GM23338 (cell line): ENCODE measurements at regions not wholly inside any gene's neighbourhood (a gene's known extent, or its start where the extent isn't known, plus 50 kb on each side); places are given as distances from the start of the nearest gene placed in this dataset.

Experiments used
- ATAC-seq: fragments of 200-7000 bp; cut with Tn5 transposase; 3 replicates; pipeline ENCODE4 v1.9.1; 2020
- DNase-seq: peaks from one replicate; pipeline ENCODE4 v3.0.0-alpha.2; 2015; ENCODE audit warnings: low spot score
- H2AFZ ChIP-seq: fragments of 200-600 bp; sonication (generic); 2 replicates; pipeline ENCODE4 v1.8.0; 2016; ENCODE audit warnings: antibody characterized with exemption, mild to moderate bottlenecking, moderate library complexity
- H3F3A ChIP-seq: fragments of 200-600 bp; sonication (generic); replicated peaks from 2 replicates; pipeline ENCODE4 v1.8.0; 2017; ENCODE audit warnings: antibody characterized with exemption, mixed run types, low read depth
- H3K27ac ChIP-seq: fragments of 200-600 bp; sonication (generic); 2 replicates; pipeline ENCODE4 v1.6.1; 2016; ENCODE audit warnings: low read depth
- H3K27me3 ChIP-seq: fragments of 200-600 bp; sonication (generic); 2 replicates; pipeline ENCODE4 v1.8.0; 2016; ENCODE audit warnings: mild to moderate bottlenecking, mixed run types, moderate library complexity; ENCODE audit not compliant: insufficient read depth
- H3K36me3 ChIP-seq: fragments of 200-600 bp; sonication (generic); 2 replicates; pipeline ENCODE4 v1.8.0; 2016; ENCODE audit warnings: mild to moderate bottlenecking; ENCODE audit not compliant: insufficient read depth
- H3K4me1 ChIP-seq: fragments of 200-600 bp; sonication (generic); 2 replicates; pipeline ENCODE4 v1.8.0; 2016; ENCODE audit warnings: mild to moderate bottlenecking, moderate library complexity; ENCODE audit not compliant: insufficient read depth
- H3K4me2 ChIP-seq: fragments of 200-600 bp; sonication (generic); 2 replicates; pipeline ENCODE4 v1.7.1; 2017; ENCODE audit warnings: mixed run types
- H3K4me3 ChIP-seq: fragments of 200-600 bp; sonication (generic); 2 replicates; pipeline ENCODE4 v1.6.1; 2016; ENCODE audit warnings: mixed run types
- H3K79me2 ChIP-seq: fragments of 200-600 bp; sonication (generic); replicated peaks from 2 replicates; pipeline ENCODE4 v1.8.0; 2017; ENCODE audit warnings: mild to moderate bottlenecking; ENCODE audit not compliant: insufficient read depth
- H3K9me2 ChIP-seq: fragments of 200-600 bp; sonication (generic); 2 replicates; pipeline ENCODE4 v1.8.0; 2017; ENCODE audit not compliant: insufficient read depth
- H4K20me1 ChIP-seq: fragments of 200-600 bp; sonication (generic); replicated peaks from 2 replicates; pipeline ENCODE4 v1.8.0; 2017; ENCODE audit warnings: mild to moderate bottlenecking; ENCODE audit not compliant: insufficient read depth
- H3K27ac Mint-ChIP-seq: 2 replicates; pipeline ENCODE4 v1.8.0; 2020; ENCODE audit warnings: inconsistent platforms, mild to moderate bottlenecking, moderate library complexity, mixed read lengths
- H3K27me3 Mint-ChIP-seq: 3 replicates; pipeline ENCODE4 v1.8.0; 2022; ENCODE audit warnings: low read depth, mild to moderate bottlenecking, moderate library complexity, mixed read lengths, inconsistent platforms; ENCODE audit not compliant: insufficient read depth, poor library complexity
- H3K36me3 Mint-ChIP-seq: 3 replicates; pipeline ENCODE4 v1.8.0; 2021; ENCODE audit warnings: low read depth, mild to moderate bottlenecking, inconsistent platforms, moderate library complexity, mixed read lengths
- H3K4me1 Mint-ChIP-seq: 3 replicates; pipeline ENCODE4 v1.8.0; 2020; ENCODE audit warnings: mild to moderate bottlenecking, inconsistent platforms, mixed read lengths
- H3K4me3 Mint-ChIP-seq: 3 replicates; pipeline ENCODE4 v1.8.0; 2021; ENCODE audit warnings: moderate library complexity, mild to moderate bottlenecking, inconsistent platforms, mixed read lengths
- H3K9me3 Mint-ChIP-seq: 3 replicates; pipeline ENCODE4 v1.8.0; 2020; ENCODE audit warnings: moderate library complexity, mild to moderate bottlenecking, inconsistent platforms, mixed read lengths
- CREB1 ChIP-seq: fragments of 250-450 bp; sonication (Bioruptor Pico); IDR thresholded peaks from 2 replicates; pipeline ENCODE4 v1.5.0; 2020; ENCODE audit warnings: low read depth, mild to moderate bottlenecking, moderate library complexity
- EZH2 ChIP-seq: fragments of 200-600 bp; sonication (generic); IDR thresholded peaks from one replicate; pipeline ENCODE4 v1.8.0; 2017; ENCODE audit warnings: antibody characterized with exemption, mild to moderate bottlenecking, low read depth; ENCODE audit not compliant: unreplicated experiment
- EZH2phosphoT487 ChIP-seq: fragments of 200-600 bp; sonication (generic); IDR thresholded peaks from one replicate; pipeline ENCODE4 v1.8.1; 2018; ENCODE audit warnings: antibody characterized with exemption; ENCODE audit not compliant: unreplicated experiment
- JUNB ChIP-seq: IDR thresholded peaks from one replicate; pipeline ENCODE4 v1.6.1; 2016; ENCODE audit warnings: antibody characterized with exemption; ENCODE audit not compliant: unreplicated experiment
- NANOG ChIP-seq: IDR thresholded peaks from 2 replicates; pipeline ENCODE4 v1.6.1; 2016; ENCODE audit warnings: antibody characterized with exemption, borderline replicate concordance
- POLR2AphosphoS5 ChIP-seq: IDR thresholded peaks from 2 replicates; pipeline ENCODE4 v1.6.1; 2016; ENCODE audit warnings: antibody characterized with exemption, low read depth
- REST ChIP-seq: IDR thresholded peaks from one replicate; pipeline ENCODE4 v1.6.1; 2018; ENCODE audit warnings: antibody characterized with exemption; ENCODE audit not compliant: unreplicated experiment
- STAT1 ChIP-seq: IDR thresholded peaks from one replicate; pipeline ENCODE4 v1.6.1; 2016; ENCODE audit warnings: antibody characterized with exemption; ENCODE audit not compliant: unreplicated experiment
- ZNF114 ChIP-seq: fragments of 250-450 bp; sonication (Bioruptor Pico); IDR thresholded peaks from 2 replicates; pipeline ENCODE4 v1.5.0; 2020; ENCODE audit warnings: mild to moderate bottlenecking, moderate library complexity
- ZNF331 ChIP-seq: fragments of 250-450 bp; sonication (Bioruptor Pico); IDR thresholded peaks from 2 replicates; pipeline ENCODE4 v1.5.0; 2020; ENCODE audit warnings: low read depth, mild to moderate bottlenecking, moderate library complexity
- ZNF462 ChIP-seq: fragments of 250-450 bp; sonication (Bioruptor Pico); IDR thresholded peaks from 2 replicates; pipeline ENCODE4 v1.5.0; 2020; ENCODE audit warnings: mild to moderate bottlenecking, moderate library complexity
- TF ChIP-seq, protein P1 (sequence below): IDR thresholded peaks from 2 replicates; pipeline ENCODE4 v1.6.1; 2016; ENCODE audit warnings: antibody characterized with exemption
- TF ChIP-seq, protein P2 (sequence below), 2 experiments: fragments of 200-600 bp in 1 of 2; sonication (generic) in 1 of 2; conservative IDR thresholded peaks; 2 replicates each; pipeline versions ENCODE4 v1.5.1 to v1.6.1; 2016 to 2017; ENCODE audit warnings: antibody characterized with exemption in 2 of 2, low read depth in 2 of 2, mild to moderate bottlenecking in 2 of 2, moderate library complexity in 1 of 2

DNA sequence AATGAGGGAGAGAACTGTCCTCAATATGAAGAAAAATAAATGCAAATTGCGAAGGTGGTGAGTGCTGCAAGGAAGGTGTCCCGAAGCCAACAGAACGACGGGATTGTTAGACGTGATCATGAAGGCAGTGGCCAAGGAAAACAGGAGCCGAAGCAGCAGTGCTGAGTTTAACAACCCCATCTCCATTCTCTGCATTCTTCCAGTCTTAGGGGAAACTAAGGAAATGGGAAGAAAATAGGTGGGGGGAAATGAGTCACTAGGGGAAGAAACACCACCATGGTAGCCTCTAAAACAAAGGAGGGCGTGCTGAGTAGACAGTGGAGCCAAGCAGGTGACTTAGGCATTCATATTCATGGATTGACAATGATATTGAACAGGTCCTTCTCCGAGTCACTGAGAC, 192.2 kb upstream of the AKR1E2 start:
- H3K27ac ChIP-seq = no peak overlapping the region
- H3K4me2 ChIP-seq = no peak overlapping the region
- H3K27me3 Mint-ChIP-seq = peaks cover 3% of the 10 kb centered on the region
- H3K4me3 ChIP-seq = no peak overlapping the region
- peaks cover 13% of the 10 kb centered on the region; the same call in 2 of the 3 replicates for H3K4me1 Mint-ChIP-seq
- H2AFZ ChIP-seq = 0 out of 2 replicates have a peak overlapping the region, but pooled peaks have one; percentile 32
- H4K20me1 ChIP-seq = no peaks in the 10 kb centered on the region
- no peaks in the 10 kb centered on the region for H3K4me1 ChIP-seq
- no peak overlapping the region for H3K27ac Mint-ChIP-seq
- ATAC-seq (no peak), DNase-seq (no peak)
- no peaks in the 10 kb centered on the region for H3K79me2 ChIP-seq
- H3K27me3 ChIP-seq = no peaks in the 10 kb centered on the region
- TF ChIP-seq ZNF114 (CRISPR knock-in tag) (no peak), ZNF331 (CRISPR knock-in tag) (no peak), JUNB (no peak), ZNF462 (CRISPR knock-in tag) (no peak), NANOG (no peak), EZH2 (no peak), EZH2phosphoT487 (no peak), POLR2AphosphoS5 (no peak), REST (no peak), STAT1 (no peak), CREB1 (CRISPR knock-in tag) (no peak)
- TF ChIP-seq, protein P1, sequence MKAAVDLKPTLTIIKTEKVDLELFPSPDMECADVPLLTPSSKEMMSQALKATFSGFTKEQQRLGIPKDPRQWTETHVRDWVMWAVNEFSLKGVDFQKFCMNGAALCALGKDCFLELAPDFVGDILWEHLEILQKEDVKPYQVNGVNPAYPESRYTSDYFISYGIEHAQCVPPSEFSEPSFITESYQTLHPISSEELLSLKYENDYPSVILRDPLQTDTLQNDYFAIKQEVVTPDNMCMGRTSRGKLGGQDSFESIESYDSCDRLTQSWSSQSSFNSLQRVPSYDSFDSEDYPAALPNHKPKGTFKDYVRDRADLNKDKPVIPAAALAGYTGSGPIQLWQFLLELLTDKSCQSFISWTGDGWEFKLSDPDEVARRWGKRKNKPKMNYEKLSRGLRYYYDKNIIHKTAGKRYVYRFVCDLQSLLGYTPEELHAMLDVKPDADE = no peak
- TF ChIP-seq, protein P2, sequence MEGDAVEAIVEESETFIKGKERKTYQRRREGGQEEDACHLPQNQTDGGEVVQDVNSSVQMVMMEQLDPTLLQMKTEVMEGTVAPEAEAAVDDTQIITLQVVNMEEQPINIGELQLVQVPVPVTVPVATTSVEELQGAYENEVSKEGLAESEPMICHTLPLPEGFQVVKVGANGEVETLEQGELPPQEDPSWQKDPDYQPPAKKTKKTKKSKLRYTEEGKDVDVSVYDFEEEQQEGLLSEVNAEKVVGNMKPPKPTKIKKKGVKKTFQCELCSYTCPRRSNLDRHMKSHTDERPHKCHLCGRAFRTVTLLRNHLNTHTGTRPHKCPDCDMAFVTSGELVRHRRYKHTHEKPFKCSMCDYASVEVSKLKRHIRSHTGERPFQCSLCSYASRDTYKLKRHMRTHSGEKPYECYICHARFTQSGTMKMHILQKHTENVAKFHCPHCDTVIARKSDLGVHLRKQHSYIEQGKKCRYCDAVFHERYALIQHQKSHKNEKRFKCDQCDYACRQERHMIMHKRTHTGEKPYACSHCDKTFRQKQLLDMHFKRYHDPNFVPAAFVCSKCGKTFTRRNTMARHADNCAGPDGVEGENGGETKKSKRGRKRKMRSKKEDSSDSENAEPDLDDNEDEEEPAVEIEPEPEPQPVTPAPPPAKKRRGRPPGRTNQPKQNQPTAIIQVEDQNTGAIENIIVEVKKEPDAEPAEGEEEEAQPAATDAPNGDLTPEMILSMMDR (conservative IDR thresholded peaks at IDR 0.05; ENCODE audit: low read depth in 2 of 2) = no peak
- H3K9me3 Mint-ChIP-seq = no peaks in the 10 kb centered on the region
- no peaks in the 10 kb centered on the region for H3K36me3 Mint-ChIP-seq
- H3F3A ChIP-seq = no peaks in the 10 kb centered on the region
- peaks cover 22% of the 10 kb centered on the region; the same call in 1 of the 2 replicates for H3K9me2 ChIP-seq
- H3K36me3 ChIP-seq = no peaks in the 10 kb centered on the region
- no peak overlapping the region for H3K4me3 Mint-ChIP-seq
